D721Med (cell line): ENCODE measurements at regions not wholly inside any gene's neighbourhood (a gene's known extent, or its start where the extent isn't known, plus 50 kb on each side); places are given as distances from the start of the nearest gene placed in this dataset.

Experiments used
- DNase-seq: peaks from one replicate; pipeline ENCODE4 v3.0.0; 2011; ENCODE audit warnings: low spot score; ENCODE audit not compliant: insufficient read length
- FAIRE-seq: peaks from 2 replicates; lab custom pipeline; 2011; peaks lifted over from hg19 to GRCh38; lab: Jason Lieb, UNC
- TF ChIP-seq, protein P1 (sequence below): IDR thresholded peaks from 2 replicates; pipeline ENCODE4 v1.5.1; 2012; ENCODE audit warnings: mild to moderate bottlenecking, control low read depth; ENCODE audit not compliant: insufficient read depth; ENCODE audit errors: missing control alignments

DNA sequence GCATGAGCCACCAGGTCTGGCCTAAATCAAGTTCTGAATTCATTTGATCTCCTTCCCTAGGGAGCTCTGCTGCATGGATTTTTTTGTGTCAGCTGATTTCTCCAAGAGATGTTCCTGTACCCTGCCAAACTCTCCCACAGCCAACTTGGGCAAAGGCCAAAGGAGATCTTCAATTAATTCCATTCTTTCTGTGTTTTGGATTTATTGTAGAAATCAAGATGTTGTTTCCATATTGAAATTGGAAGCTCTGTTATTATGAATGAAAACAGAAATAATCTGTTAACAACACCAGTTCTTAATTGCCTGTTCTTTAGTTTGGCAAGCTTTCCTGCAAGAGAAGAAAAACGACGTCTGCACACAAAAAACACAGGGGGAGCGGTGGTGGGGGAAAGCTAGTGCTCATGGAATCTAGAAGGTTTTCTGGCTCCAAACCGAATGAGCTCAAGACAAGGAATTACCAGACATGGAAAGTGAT lies 86.5 kb upstream of the ABCC4 start:
- DNase-seq: no peak
- TF ChIP-seq, protein P1, sequence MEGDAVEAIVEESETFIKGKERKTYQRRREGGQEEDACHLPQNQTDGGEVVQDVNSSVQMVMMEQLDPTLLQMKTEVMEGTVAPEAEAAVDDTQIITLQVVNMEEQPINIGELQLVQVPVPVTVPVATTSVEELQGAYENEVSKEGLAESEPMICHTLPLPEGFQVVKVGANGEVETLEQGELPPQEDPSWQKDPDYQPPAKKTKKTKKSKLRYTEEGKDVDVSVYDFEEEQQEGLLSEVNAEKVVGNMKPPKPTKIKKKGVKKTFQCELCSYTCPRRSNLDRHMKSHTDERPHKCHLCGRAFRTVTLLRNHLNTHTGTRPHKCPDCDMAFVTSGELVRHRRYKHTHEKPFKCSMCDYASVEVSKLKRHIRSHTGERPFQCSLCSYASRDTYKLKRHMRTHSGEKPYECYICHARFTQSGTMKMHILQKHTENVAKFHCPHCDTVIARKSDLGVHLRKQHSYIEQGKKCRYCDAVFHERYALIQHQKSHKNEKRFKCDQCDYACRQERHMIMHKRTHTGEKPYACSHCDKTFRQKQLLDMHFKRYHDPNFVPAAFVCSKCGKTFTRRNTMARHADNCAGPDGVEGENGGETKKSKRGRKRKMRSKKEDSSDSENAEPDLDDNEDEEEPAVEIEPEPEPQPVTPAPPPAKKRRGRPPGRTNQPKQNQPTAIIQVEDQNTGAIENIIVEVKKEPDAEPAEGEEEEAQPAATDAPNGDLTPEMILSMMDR: no peak
- no peak for FAIRE-seq

DNA sequence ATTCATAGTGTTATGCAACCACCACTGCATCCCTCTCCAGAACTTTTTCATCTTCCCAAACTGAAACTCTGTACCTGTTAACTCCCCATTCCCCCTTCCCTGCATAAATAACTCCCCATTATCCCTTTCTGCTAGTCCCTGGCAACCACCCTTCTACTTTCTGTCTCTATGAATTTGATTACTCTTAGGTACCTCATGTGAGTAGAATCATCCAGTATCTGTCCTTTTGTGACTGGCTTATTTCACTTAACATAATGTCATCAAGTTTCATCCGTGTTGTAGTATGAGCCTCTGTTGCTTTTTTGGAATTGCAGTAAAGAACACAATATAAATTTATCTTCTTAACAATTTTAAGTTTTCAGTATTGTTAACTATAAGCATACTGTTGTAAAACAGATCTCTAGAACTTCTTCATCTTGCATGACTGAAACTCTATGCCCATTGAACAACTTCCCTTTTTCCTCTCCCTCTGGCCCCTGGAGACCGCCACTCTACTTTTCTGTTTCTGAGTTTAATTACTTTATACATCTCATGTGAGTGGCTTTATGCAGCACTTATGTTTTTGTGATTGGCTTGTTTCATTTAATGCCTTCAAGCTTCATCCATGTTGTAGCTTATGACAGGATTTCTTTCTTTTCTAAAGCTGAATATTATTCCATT lies 87.3 kb upstream of the ABCC4 start:
- TF ChIP-seq, protein P1: no peak
- DNase-seq: no peak
- FAIRE-seq: no peak

DNA sequence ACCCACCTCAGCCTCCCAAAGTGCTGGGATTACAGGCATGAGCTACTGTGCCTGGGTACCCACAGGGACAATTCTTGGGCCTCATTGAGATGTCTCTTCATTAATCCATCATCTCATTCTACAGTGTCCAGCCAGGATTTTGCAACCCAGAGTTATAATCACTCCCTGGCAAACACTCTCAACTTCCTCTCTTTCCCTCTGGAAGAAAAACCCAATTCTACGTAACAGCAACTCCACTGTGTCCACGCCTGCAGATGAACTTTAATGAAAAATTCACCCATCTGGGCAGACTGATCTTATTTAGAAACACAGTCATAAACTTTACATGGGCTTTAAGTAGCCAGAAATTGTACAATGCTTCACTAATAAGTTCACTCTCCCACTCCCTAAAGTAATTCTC lies 90.1 kb upstream of the ABCC4 start:
- DNase-seq (no peak), FAIRE-seq (no peak)
- TF ChIP-seq, protein P1: no peak

DNA sequence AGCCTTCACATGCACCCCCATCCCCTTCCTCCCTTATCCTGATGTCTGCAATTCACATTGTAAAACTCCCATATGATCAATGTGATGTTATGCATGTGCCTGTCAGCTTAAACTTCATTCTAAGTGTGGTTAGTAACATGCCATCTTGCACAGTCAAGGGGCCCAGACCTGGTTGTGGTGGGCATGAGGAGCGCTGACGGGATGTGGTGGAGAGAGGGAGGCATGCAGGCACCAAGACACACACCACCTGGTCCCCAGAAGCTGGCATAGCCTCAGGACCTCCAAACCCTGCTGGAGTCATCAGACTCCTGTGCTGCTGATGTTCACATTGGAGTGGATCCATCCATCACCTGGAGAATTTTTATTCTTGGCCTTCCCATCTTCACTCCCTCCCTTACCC lies 90.5 kb upstream of the ABCC4 start:
- DNase-seq (no peak), FAIRE-seq (no peak)
- TF ChIP-seq, protein P1: no peak

DNA sequence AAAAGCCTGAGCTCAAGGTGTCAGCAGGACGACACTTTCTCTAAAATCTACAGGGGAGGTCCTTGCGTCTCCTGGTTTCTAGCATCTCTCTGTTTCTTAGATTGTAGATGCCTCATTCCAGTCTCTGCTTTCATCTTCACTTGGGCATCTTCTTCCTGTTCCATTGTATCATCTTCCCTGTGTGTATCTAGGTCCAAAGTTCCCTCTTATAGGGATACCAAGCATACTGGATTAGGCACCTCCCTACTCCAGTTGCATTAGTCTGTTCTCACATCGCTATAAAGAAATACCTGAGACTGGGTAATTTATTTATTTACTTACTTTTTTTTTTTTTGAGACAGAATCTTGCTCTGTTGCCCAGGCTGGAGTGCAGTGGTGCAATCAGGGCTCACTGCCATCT lies 91.3 kb upstream of the ABCC4 start:
- DNase-seq: no peak
- TF ChIP-seq, protein P1: no peak
- no peak for FAIRE-seq

DNA sequence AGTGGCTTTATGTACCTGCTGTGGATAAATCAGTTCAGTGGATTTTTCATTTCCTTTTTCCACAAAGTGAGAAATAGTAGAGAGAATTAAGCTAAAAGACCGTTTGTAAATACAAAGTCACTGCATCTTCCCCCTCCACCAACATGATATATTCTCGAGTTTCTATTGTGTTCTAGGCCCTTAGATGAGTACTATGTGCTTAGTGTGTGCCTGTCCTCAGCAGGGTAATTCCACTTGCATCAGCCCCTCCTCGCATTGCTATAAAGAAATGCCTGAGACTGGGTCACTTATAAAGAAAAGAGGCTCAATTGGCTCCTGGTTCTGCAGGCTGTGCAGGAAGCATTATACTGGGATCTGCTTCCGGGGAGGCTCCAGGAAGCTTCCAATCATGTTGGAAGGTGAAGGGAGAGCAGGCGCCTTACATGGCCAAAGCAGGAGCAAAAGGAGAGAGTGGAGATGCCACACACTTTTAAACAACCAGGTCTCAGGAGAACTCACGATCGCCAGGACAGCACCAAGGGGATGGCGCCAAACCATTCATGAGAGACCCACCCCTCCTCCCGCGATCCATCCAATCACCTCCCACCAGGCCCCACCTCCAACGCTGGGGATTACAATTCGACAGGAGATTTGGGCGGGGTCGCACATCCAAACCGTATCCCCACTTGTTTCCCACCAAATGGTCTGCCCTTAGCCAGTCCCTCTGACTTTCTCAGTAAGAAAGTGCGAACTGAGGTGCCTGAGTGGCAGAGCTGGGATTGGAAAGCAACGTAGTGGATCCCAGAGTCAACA lies 102.3 kb upstream of the ABCC4 start:
- TF ChIP-seq, protein P1: no peak
- no peak for DNase-seq
- FAIRE-seq: no peak
